WTC11 (cell line): ENCODE measurements at regions not wholly inside any gene's neighbourhood (a gene's known extent, or its start where the extent isn't known, plus 50 kb on each side); places are given as distances from the start of the nearest gene placed in this dataset.

Experiments used
- JUN ChIP-seq: sonication (generic); formaldehyde crosslinking; IDR thresholded peaks from 2 replicates; pipeline ENCODE4 v1.8.0; 2023; ENCODE audit warnings: mild to moderate bottlenecking, missing genetic modification reagents
- SMAD4 ChIP-seq: sonication (generic); formaldehyde crosslinking; IDR thresholded peaks from 2 replicates; pipeline ENCODE4 v1.8.0; 2022; ENCODE audit warnings: mild to moderate bottlenecking, missing genetic modification reagents
- TF ChIP-seq, protein P1 (sequence below): fragments of 200-600 bp; IDR thresholded peaks from 2 replicates; pipeline ENCODE4 v1.8.0; 2022; ENCODE audit warnings: antibody characterized with exemption

DNA sequence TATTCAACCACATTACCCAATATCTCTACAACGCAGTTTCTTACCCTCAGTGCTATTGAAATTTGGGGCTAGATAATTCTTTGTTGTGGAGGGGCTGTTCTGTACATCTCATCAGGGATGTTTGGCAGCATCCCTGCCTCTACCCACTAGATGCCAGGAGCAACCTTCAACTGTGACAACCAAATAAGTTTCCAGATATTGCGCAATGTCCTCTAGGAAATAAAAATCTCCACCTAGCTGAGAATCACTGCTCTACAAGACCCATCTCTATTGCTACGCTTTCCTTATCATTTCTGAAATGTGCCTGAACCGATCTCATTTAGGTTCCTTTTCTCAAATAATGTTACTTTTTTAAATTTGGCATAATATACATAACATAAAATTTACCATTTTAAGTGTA lies 155.2 kb upstream of the G2E3 start:
- TF ChIP-seq SMAD4 (no peak), JUN (CRISPR knock-in tag) (no peak)
- TF ChIP-seq, protein P1, sequence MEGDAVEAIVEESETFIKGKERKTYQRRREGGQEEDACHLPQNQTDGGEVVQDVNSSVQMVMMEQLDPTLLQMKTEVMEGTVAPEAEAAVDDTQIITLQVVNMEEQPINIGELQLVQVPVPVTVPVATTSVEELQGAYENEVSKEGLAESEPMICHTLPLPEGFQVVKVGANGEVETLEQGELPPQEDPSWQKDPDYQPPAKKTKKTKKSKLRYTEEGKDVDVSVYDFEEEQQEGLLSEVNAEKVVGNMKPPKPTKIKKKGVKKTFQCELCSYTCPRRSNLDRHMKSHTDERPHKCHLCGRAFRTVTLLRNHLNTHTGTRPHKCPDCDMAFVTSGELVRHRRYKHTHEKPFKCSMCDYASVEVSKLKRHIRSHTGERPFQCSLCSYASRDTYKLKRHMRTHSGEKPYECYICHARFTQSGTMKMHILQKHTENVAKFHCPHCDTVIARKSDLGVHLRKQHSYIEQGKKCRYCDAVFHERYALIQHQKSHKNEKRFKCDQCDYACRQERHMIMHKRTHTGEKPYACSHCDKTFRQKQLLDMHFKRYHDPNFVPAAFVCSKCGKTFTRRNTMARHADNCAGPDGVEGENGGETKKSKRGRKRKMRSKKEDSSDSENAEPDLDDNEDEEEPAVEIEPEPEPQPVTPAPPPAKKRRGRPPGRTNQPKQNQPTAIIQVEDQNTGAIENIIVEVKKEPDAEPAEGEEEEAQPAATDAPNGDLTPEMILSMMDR: no peak
